Umbilical cord (tissue), 1 donor: ENCODE measurements at regions not wholly inside any gene's neighbourhood (a gene's known extent, or its start where the extent isn't known, plus 50 kb on each side); places are given as distances from the start of the nearest gene placed in this dataset.

Experiments
- DNase-seq: peaks from one replicate; pipeline ENCODE4 v3.0.0-alpha.2; 2015; ENCODE audit warnings: low spot score

DNA sequence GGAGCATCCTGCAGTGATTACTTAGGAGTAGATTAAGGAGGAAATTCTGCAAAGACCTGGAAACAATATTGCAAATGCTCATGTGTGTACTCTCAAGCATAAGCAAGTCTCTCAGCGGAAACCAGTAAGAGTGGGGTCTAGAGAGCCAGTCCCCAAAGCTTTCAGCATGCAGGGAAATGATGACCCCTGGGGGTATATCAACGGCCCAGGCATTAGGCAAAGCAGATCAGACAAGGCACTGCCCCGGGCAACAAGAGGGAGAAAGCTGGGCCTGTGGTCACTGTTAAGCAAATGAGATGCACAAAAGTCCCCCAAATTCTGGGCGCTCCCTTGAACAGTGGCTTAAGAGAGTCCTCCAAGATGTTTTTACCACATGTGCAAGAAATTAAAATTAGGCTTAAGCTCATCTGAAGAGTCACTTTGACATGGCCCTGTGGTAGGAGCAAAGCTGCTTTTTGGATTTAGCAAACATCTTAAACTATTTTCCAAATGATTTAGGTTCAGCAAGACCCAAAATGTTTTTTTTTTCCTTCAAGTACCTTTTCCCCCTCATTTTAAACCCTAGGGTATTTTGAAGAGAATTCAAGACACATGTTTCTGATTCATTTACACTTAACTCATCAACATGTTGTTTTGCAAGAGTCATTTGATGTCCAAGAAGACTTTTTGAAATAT, 457.1 kb upstream of the TBX3 start:
- DNase-seq: no peak

DNA sequence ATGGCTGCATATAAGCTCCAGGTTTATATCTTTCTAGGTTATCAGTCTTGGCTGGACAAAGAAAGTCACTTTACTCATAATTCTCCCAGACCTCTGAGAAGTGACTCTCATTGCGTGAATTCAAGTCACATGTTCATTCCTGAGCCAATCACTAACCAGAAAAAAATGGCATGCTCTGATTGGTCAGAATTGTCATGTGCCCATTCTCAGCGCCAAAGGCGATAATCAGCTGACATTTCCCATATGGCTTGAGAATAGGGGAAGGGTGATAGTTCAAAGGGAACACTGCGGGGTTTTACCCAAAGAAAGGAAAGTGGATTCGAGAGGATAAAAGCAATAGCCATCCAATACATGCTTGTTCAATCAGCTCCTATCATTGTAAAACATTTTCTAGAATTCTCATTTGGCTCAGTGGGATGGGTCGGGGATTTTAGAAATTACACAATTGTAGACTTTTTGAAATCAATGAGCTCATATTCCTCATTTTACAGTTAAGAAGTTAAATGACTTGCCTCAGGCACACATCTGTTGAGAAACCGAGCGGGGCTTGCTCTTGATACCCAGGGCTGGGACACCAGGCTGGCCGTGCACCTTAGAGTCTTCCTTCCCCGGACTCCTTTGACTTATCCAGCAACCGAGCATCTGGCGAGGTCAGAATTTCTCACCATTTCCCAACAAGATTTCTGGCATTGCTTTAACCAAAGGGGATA, 454.0 kb upstream of the TBX3 start:
- DNase-seq: no peak

DNA sequence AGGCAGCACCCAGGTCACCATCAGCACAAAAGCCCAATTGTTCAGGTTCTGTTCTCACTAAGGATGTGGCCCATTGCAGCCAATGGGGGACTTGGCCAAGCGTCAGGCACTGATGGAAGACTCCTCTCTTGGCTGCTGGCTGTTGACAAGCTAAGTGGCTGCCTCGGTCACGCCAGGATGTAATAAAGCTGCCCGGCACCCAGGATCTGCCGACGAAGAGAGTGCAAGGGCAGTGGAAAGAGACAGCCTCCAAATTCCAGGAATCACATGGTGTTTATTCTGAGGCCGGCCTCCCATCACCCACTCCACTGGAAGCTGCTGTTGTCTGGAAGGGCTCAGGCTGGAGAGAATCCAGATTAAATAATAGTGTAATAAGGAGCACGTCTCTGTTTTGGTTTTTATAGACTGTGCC, 451.8 kb upstream of the TBX3 start:
- peak; percentile 47 for DNase-seq

DNA sequence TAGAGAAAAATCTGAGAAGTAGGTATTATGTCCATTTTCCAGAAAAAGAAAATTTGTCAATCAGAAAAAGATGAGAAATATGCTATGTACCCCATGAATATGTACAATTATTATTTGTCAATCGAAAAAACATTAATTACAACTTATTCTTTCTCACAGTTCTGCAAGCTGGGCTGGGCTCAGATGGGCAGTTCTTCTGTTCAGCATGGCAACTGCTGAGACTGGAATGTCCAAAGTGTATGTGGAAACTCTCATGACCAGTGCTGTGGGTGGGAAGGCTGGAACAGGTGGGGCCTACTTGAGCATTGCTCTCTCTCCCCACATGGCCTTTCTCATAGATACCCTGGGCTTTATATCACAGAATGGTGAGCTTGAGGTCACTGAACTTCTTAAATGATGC, 450.3 kb upstream of the TBX3 start:
- no peak for DNase-seq

GRCh38 chr12:115132905-115133304, 448.9 kb upstream of the TBX3 start:
- DNase-seq: no peak

DNA sequence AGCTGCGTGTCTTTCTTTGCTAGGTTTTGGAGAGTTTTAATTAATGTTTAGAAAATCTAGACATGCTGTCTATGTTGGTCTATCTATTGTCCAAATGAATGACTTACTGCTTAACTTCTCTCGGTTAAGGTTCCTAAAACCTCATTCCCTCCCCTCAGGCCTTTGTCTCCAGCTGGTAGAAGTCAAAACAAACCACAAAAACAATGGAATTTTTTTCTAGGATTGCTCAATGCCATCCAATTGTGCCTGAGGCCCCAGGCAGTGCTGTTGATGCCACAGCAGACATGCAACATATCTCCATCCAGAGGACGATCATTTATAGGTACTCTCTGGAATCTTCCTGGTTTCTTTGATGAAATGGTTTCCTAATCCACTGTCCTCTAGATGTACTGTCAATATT, 448.2 kb upstream of the TBX3 start:
- DNase-seq: no peak

DNA sequence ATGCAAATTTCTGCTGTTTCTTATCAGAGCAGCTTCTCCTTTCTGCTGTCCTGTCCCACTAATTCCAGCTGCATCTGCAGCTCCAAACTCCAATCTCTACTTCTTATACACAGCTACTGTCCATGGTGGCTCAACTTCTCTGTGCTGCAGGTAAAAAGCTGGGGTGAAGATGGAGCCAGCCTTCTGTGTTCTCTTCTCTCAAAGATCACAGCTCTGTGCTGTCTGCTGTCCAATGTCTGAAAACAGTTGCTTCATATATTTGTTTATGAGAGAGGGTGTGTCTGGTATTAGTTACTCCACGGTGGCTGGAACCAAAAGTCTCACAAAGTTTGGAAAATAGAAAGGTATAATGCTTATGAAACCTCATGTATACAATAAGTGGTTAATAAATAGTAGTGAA, 445.8 kb upstream of the TBX3 start:
- no peak for DNase-seq

- DNase-seq: no peak
Observed at GRCh38 chr12:115121053-115121452, 437.1 kb upstream of the TBX3 start.

GRCh38 chr12:115118177-115118724, 434.3 kb upstream of the TBX3 start:
- DNase-seq: no peak

DNA sequence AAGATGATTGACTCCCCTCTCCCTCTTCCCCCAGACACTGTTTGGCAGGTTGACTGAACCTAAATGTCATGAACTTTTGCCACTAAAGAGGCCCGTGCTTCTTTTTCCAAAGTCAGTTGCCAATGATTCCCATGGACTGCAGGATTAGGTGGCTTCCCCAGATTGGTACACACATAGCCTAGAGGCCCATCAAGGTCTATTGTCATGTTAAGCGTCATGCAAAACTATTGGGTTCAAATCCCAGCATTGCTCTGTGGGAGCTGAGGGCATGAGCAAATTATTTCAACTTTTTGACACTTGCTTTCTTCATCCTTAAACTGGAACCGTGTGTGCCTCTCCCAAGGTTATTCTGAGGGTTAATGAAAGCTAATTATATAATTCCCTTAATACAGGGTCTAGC, 430.2 kb upstream of the TBX3 start:
- DNase-seq: no peak

DNA sequence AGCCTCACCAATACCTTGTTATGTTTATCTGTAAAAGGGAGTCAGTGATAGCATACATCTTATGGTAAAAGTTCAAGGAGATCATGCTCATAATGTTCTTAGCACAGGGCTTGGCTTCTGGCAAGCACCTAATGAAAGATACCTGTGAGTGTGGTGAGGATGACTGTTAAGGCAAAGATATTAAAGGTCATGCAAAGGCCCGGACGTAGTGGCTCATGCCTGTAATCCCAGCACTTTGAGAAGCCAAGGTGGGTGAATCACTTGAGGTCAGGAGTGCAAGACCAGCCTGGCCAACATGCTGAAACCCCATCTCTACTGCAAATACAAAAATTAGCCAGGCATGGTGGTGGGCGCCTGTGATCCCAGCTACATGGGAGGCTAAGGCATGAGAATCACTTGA, 425.9 kb upstream of the TBX3 start:
- no peak for DNase-seq

DNA sequence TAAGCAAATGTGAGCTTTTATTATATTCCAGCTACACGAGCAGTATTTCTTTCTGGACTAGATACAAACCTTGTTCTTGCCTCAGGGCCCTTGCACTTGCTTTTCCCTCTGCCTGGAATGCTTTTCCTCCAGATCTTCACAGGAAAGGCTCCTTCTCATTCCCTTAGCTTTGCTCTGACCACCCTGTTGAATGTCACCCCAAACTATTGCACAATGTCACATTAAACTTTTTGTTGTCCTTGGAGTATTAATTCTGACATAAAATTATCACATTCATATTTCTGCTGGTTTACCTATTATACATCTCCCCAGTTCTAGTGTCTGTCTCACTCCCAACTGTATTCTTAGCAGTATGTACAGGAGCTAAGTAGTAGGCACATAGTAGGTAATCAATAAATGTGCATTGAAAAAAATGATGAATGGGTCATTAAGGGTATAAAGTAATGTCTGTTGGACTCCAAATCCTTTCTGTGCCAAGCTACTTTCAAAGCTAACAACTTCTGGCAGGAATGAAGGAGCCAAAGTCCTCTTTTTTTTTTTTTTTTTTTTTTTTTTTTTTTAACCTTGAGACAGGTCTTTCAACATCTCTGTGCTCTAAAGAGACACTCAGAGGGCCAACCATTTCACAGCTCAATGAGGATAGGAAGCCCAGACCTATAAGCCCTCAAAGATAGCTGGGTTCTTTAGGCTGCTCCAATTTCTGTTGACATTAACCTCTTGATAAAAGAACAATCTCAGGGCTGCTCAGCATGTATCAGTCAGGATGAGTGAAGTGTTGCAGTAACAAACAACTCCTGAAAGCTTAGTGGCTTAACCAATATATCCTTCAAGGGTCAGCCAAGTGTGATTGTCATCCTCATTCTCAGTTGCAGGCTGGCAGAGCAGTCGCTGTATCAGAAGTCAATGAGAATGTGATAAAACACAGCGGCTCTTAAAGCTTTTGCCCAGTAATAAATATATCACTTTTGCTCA, 424.4 kb upstream of the TBX3 start:
- no peak for DNase-seq

- peak; percentile 29 for DNase-seq
Observed at GRCh38 chr12:115103884-115104883, 420.2 kb upstream of the TBX3 start.

DNA sequence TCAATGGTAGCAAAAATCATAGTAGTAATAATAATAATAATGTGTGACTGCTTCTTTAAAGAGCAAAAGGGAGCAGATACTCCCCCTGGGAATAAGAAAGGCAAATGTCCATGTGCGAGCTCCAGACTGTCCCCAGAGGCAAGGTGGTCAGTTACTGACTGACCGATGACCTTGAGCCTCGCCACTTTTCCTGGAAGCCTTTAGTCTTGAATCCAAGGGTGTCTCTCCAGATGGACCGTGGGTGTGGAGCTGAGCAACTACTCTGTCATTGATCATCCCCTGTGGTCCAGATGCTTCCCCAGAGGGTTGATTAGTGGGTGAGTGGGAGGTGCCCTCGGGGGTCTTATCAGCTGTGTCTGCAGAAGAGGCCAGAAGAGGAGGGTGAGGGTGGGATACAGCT, 418.5 kb upstream of the TBX3 start:
- peak; percentile 7 for DNase-seq

DNA sequence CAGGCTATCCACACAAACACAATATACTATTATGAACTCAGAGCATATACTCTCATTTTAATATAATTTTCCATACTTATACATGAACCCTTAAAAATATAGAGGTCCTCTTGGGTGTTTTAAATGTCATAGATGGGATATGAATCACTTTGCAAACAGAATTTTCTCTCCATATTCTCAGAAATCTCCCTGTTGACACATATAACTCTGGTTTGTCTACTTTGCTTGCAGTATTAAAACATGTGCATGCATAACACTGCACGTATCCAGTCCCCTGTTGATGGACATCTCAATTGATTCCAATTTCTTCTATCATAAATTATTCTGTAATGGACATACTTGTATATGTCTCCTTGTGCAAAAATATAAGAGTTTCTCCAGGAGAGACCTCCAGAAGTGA, 417.5 kb upstream of the TBX3 start:
- DNase-seq: no peak

DNA sequence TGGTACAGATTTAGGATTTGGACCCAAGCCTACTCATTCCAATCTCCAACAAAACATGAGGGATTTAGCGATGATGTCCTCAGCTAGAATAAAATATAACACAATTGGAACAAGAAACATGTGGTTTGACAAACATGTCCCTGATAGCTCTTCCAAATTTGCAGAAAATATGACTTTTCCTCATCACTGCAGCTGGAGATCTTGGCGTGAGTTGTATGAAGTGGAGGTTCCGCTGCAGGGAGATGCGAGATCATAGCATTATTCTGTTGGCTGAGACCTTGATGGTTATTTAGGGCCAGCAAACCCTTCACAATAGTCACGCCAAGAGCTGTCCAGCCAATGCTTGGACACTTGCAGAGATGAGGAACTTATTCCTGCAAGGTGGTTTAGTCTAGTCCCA, 413.4 kb upstream of the TBX3 start:
- DNase-seq: no peak

DNA sequence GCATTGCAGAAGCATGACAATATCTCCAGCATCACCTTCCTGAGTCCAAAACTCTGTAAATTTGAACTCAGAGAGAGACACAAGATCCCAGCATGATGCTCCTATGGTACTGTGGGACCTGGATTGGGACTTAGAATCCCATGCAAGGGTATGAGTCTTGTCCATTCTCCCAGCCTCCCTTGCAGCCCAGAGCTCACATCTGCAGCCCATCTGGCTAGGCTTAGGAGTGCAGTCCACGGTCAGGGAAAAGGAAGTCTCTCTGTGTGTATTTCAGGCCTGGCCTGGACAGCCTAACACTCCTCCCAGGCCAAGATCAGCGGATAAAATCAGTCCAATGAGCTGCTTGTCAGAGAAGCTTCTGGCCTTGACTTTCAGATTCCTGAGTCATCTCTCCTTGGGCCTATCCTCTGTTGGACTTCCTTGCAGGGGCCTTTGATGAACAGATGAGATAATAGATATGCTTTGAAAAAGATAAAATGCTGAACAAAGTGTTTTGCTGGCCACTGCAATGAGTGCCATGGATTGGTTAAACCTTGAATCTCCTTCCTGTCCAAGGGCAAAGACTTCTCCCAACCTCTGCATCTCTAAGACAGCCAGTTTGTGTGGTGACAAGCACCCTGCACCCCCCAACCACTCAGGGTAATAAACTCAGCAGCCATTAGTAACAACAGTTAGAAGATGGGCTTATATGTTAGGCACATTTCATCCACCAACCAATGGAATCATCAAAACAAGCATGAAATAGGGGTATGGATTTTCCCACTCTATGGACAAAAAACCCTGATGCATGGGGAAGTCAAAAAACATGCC, 412.8 kb upstream of the TBX3 start:
- peak; percentile 69 for DNase-seq

- peak; percentile 10 for DNase-seq
Observed at GRCh38 chr12:115095073-115095748, 411.2 kb upstream of the TBX3 start.

- no peak for DNase-seq
Observed at GRCh38 chr12:115094163-115094816, 410.3 kb upstream of the TBX3 start.
